ENCODE measurements at regions not wholly inside any gene's neighbourhood (a gene's known extent, or its start where the extent isn't known, plus 50 kb on each side); places are given as distances from the start of the nearest gene placed in this dataset.

DNA sequence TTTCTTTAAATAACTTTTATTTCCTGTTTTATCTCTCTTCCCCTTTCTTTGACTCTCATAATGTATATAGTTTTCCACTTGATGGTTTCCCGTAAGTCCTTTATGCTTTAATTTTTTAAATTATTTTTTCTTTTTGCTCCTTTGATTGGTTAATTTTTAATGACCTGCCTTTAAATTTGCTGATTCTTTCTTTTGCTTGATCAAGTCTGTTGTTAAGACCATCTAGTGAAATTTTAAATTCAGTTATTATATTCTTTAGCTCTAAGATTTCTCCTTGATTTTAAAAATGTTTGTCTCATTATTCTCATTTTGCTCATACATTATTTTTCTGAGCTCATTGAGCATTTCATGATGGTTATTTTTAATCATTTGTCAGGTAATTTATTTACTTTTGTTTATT, 718.6 kb downstream of the METTL15 start:
- TF ChIP-seq, protein P1, sequence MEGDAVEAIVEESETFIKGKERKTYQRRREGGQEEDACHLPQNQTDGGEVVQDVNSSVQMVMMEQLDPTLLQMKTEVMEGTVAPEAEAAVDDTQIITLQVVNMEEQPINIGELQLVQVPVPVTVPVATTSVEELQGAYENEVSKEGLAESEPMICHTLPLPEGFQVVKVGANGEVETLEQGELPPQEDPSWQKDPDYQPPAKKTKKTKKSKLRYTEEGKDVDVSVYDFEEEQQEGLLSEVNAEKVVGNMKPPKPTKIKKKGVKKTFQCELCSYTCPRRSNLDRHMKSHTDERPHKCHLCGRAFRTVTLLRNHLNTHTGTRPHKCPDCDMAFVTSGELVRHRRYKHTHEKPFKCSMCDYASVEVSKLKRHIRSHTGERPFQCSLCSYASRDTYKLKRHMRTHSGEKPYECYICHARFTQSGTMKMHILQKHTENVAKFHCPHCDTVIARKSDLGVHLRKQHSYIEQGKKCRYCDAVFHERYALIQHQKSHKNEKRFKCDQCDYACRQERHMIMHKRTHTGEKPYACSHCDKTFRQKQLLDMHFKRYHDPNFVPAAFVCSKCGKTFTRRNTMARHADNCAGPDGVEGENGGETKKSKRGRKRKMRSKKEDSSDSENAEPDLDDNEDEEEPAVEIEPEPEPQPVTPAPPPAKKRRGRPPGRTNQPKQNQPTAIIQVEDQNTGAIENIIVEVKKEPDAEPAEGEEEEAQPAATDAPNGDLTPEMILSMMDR (IDR thresholded peaks at IDR 0.05): no peak
- no peak for TF ChIP-seq POLR2A (IDR thresholded peaks at IDR 0.05)

Data from thyroid gland (tissue), 4 donors.